GM23338 (cell line): ENCODE measurements at regions not wholly inside any gene's neighbourhood (a gene's known extent, or its start where the extent isn't known, plus 50 kb on each side); places are given as distances from the start of the nearest gene placed in this dataset.

Experiments
- CREB1 ChIP-seq: fragments of 250-450 bp; sonication (Bioruptor Pico); IDR thresholded peaks from 2 replicates; pipeline ENCODE4 v1.5.0; 2020; ENCODE audit warnings: low read depth, mild to moderate bottlenecking, moderate library complexity
- CTCF ChIP-seq, 2 experiments: fragments of 200-600 bp in 1 of 2; sonication (generic) in 1 of 2; conservative IDR thresholded peaks; 2 replicates each; pipeline versions ENCODE4 v1.5.1 to v1.6.1; 2016 to 2017; ENCODE audit warnings: antibody characterized with exemption in 2 of 2, low read depth in 2 of 2, mild to moderate bottlenecking in 2 of 2, moderate library complexity in 1 of 2
- ETS1 ChIP-seq: IDR thresholded peaks from 2 replicates; pipeline ENCODE4 v1.6.1; 2016; ENCODE audit warnings: antibody characterized with exemption
- EZH2phosphoT487 ChIP-seq: fragments of 200-600 bp; sonication (generic); IDR thresholded peaks from one replicate; pipeline ENCODE4 v1.8.1; 2018; ENCODE audit warnings: antibody characterized with exemption; ENCODE audit not compliant: unreplicated experiment
- NANOG ChIP-seq: IDR thresholded peaks from 2 replicates; pipeline ENCODE4 v1.6.1; 2016; ENCODE audit warnings: antibody characterized with exemption, borderline replicate concordance
- POLR2AphosphoS5 ChIP-seq: IDR thresholded peaks from 2 replicates; pipeline ENCODE4 v1.6.1; 2016; ENCODE audit warnings: antibody characterized with exemption, low read depth
- STAT1 ChIP-seq: IDR thresholded peaks from one replicate; pipeline ENCODE4 v1.6.1; 2016; ENCODE audit warnings: antibody characterized with exemption; ENCODE audit not compliant: unreplicated experiment
- ZNF114 ChIP-seq: fragments of 250-450 bp; sonication (Bioruptor Pico); IDR thresholded peaks from 2 replicates; pipeline ENCODE4 v1.5.0; 2020; ENCODE audit warnings: mild to moderate bottlenecking, moderate library complexity
- ZNF331 ChIP-seq: fragments of 250-450 bp; sonication (Bioruptor Pico); IDR thresholded peaks from 2 replicates; pipeline ENCODE4 v1.5.0; 2020; ENCODE audit warnings: low read depth, mild to moderate bottlenecking, moderate library complexity
- ZNF462 ChIP-seq: fragments of 250-450 bp; sonication (Bioruptor Pico); IDR thresholded peaks from 2 replicates; pipeline ENCODE4 v1.5.0; 2020; ENCODE audit warnings: mild to moderate bottlenecking, moderate library complexity

GRCh38 chr10:42488416-42488815 is 150.0 kb downstream of the ZNF33B start (continued):
- TF ChIP-seq ZNF462 (CRISPR knock-in tag) (no peak), CTCF (conservative IDR thresholded peaks at IDR 0.05; ENCODE audit: low read depth in 2 of 2) (no peak), ZNF331 (CRISPR knock-in tag) (no peak), NANOG (no peak), EZH2phosphoT487 (no peak), ZNF114 (CRISPR knock-in tag) (no peak), CREB1 (CRISPR knock-in tag) (no peak), ETS1 (no peak), STAT1 (no peak), POLR2AphosphoS5 (no peak)
